Right lobe of liver (tissue), 4 donors: ENCODE measurements at regions not wholly inside any gene's neighbourhood (a gene's known extent, or its start where the extent isn't known, plus 50 kb on each side); places are given as distances from the start of the nearest gene placed in this dataset.

ENCODE experiments used
- POLR2A ChIP-seq: fragments of 450-650 bp; IDR thresholded peaks from one replicate; pipeline ENCODE4 v1.6.1; 2017; ENCODE audit warnings: antibody characterized with exemption, mild to moderate bottlenecking
- TF ChIP-seq, protein P1 (sequence below), 4 donors: fragments of 200-600 bp in 3 of 4; fragments of 450-650 bp in 1 of 4; IDR thresholded peaks; one replicate each; pipeline versions ENCODE4 v1.5.1 to v1.8.0; 2016 to 2022; ENCODE audit warnings: antibody characterized with exemption in 4 of 4, mild to moderate bottlenecking in 2 of 4
- donor health status: DM: no; HTN: no; CAD: no.
- donor health status: DM: no; HTN: no; CAD: no.
- donor health status: DM: no; HTN: yes; CAD: no.

DNA sequence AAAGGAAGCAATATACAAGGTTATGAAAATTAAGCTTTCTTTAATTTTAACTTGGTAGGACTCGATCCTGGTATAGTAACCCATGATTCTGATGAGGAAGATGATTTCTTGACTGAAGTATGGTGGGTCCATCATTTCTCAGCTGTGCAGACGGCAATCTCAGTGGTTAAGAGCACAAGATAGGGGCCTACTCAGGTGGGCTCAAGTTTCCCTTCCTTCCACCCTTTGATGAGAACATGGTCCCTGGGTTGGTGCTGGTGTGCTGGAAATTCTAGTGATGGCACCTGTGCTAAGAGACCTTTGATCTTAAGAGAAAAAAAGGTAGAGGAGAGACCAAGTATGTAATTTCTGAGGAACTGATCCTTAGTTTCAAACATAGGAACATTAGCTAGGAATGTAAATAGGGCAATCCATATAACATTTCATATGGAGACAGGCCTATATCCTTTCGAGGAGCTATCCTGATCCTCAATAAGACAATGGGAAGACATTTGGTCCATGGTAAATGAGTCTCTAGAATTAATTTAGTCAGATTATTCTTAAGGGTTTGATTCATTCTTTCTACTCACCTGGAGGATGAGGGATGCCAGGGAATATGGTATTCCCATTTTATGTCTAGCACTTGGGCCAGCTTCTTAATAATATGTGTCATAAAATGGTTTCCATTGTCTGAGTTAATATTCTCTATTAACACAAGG is 104.5 kb upstream of the NECTIN3 start:
- TF ChIP-seq, protein P1, sequence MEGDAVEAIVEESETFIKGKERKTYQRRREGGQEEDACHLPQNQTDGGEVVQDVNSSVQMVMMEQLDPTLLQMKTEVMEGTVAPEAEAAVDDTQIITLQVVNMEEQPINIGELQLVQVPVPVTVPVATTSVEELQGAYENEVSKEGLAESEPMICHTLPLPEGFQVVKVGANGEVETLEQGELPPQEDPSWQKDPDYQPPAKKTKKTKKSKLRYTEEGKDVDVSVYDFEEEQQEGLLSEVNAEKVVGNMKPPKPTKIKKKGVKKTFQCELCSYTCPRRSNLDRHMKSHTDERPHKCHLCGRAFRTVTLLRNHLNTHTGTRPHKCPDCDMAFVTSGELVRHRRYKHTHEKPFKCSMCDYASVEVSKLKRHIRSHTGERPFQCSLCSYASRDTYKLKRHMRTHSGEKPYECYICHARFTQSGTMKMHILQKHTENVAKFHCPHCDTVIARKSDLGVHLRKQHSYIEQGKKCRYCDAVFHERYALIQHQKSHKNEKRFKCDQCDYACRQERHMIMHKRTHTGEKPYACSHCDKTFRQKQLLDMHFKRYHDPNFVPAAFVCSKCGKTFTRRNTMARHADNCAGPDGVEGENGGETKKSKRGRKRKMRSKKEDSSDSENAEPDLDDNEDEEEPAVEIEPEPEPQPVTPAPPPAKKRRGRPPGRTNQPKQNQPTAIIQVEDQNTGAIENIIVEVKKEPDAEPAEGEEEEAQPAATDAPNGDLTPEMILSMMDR (IDR thresholded peaks at IDR 0.05) = no peak
- no peak for TF ChIP-seq POLR2A
